SK-N-SH (cell line): ENCODE measurements at regions not wholly inside any gene's neighbourhood (a gene's known extent, or its start where the extent isn't known, plus 50 kb on each side); places are given as distances from the start of the nearest gene placed in this dataset.

Source experiments
- CTCF ChIA-PET: fragments of 300-600, 350-600 bp; formaldehyde crosslinking; extraction: SDS; loops from one replicate; lab custom pipeline; 2021; lab: Yijun Ruan, JAX
- POLR2A ChIA-PET: fragments of 350-600 bp; sonication (Branson Sonifier 250); formaldehyde crosslinking; extraction: SDS; loops from one replicate; lab custom pipeline; 2020; ENCODE audit warnings: antibody characterized with exemption, inconsistent platforms; lab: Yijun Ruan, JAX
- DNase-seq: peaks from one replicate; pipeline ENCODE4 v3.0.0; 2012
- H2AFZ ChIP-seq: fragments of 200-600 bp; sonication (generic); 2 replicates; pipeline ENCODE4 v1.8.1; 2016; ENCODE audit warnings: antibody characterized with exemption, mild to moderate bottlenecking, low read depth
- H3F3A ChIP-seq: fragments of 200-600 bp; sonication (generic); replicated peaks from 2 replicates; pipeline ENCODE3; 2016; ENCODE audit warnings: antibody characterized with exemption, mild to moderate bottlenecking; ENCODE audit not compliant: insufficient read depth
- H3K27ac ChIP-seq, 2 experiments: fragments of 200-500 bp in 1 of 2; fragments of 200-600 bp in 1 of 2; sonication (Bioruptor generic) in 1 of 2; sonication (generic), shearing (Covaris generic) in 1 of 2; 2 replicates each; pipeline versions ENCODE4 v1.5.1 to v1.6.1; 2014 to 2016; ENCODE audit warnings: low read depth in 2 of 2, inconsistent platforms in 1 of 2, low read length in 1 of 2, mild to moderate bottlenecking in 1 of 2, mixed read lengths in 1 of 2
- H3K27me3 ChIP-seq: fragments of 200-600 bp; sonication (generic), shearing (Covaris generic); 2 replicates; pipeline ENCODE4 v1.6.1; 2016; ENCODE audit warnings: mixed run types; ENCODE audit not compliant: insufficient read depth
- H3K36me3 ChIP-seq, 2 experiments: fragments of 200-500 bp in 1 of 2; fragments of 200-600 bp in 1 of 2; sonication (Bioruptor generic) in 1 of 2; sonication (generic) in 1 of 2; replicated peaks in 1 of 2; 2 replicates each; pipeline versions ENCODE3 to v1.5.1; 2014 to 2016; ENCODE audit warnings: low read length in 1 of 2, mild to moderate bottlenecking in 1 of 2; ENCODE audit not compliant: insufficient read depth in 2 of 2, control insufficient read depth in 1 of 2
- H3K4me1 ChIP-seq, 2 experiments: fragments of 200-500 bp in 1 of 2; fragments of 200-600 bp in 1 of 2; sonication (Bioruptor generic) in 1 of 2; sonication (generic), shearing (Covaris generic) in 1 of 2; 2 replicates each; pipeline versions ENCODE4 v1.5.1 to v1.6.1; 2014 to 2016; ENCODE audit warnings: low read depth in 1 of 2, low read length in 1 of 2, mixed run types in 1 of 2; ENCODE audit not compliant: insufficient read depth in 2 of 2, control insufficient read depth in 1 of 2
- H3K4me2 ChIP-seq: fragments of 200-600 bp; sonication (generic), shearing (Covaris generic); 2 replicates; pipeline ENCODE4 v1.6.1; 2017; ENCODE audit warnings: mixed run types
- H3K4me3 ChIP-seq, 2 experiments: fragments of 200-500 bp in 1 of 2; fragments of 200-600 bp in 1 of 2; sonication (Bioruptor generic) in 1 of 2; sonication (generic), shearing (Covaris generic) in 1 of 2; 2 replicates each; pipeline versions ENCODE4 v1.5.1 to v1.8.1; 2014 to 2016; ENCODE audit warnings: low read depth in 2 of 2, inconsistent platforms in 1 of 2, low read length in 1 of 2, mild to moderate bottlenecking in 1 of 2, mixed read lengths in 1 of 2, moderate library complexity in 1 of 2
- H3K79me2 ChIP-seq: fragments of 200-600 bp; sonication (generic); 2 replicates; pipeline ENCODE4 v1.8.1; 2017; ENCODE audit warnings: mild to moderate bottlenecking; ENCODE audit not compliant: insufficient read depth
- H3K9ac ChIP-seq: fragments of 200-600 bp; sonication (generic); 2 replicates; pipeline ENCODE4 v1.6.1; 2017; ENCODE audit warnings: mixed run types
- H3K9me2 ChIP-seq: fragments of 200-600 bp; sonication (generic); 2 replicates; pipeline ENCODE4 v1.6.1; 2017; ENCODE audit warnings: mixed run types
- H3K9me3 ChIP-seq: fragments of 200-600 bp; sonication (generic); 2 replicates; pipeline ENCODE4 v1.6.1; 2017; ENCODE audit warnings: mixed run types, mild to moderate bottlenecking, moderate library complexity
- H4K20me1 ChIP-seq: fragments of 200-600 bp; sonication (generic); 2 replicates; pipeline ENCODE4 v1.6.1; 2017; ENCODE audit warnings: mild to moderate bottlenecking, mixed run types; ENCODE audit not compliant: insufficient read depth
- EP300 ChIP-seq, 2 experiments: IDR thresholded peaks; 2 replicates each; pipeline versions ENCODE4 v1.4.0 to v1.6.1; 2012; ENCODE audit warnings: borderline replicate concordance in 1 of 2, low read depth in 1 of 2, low read length in 1 of 2
- FOXM1 ChIP-seq: IDR thresholded peaks from 2 replicates; pipeline ENCODE4 v1.4.0; 2012; ENCODE audit warnings: low read depth, mild to moderate bottlenecking
- MAX ChIP-seq: IDR thresholded peaks from 2 replicates; pipeline ENCODE4 v1.4.0; 2012; ENCODE audit warnings: low read depth
- MXI1 ChIP-seq: IDR thresholded peaks from 2 replicates; pipeline ENCODE4 v1.6.1; 2012; ENCODE audit warnings: mild to moderate bottlenecking, low read depth, low read length, improper control_type of control experiment
- NRF1 ChIP-seq: IDR thresholded peaks from 2 replicates; pipeline ENCODE4 v1.6.1; 2012; ENCODE audit warnings: low read depth, mild to moderate bottlenecking, low read length
- RFX5 ChIP-seq: IDR thresholded peaks from 2 replicates; pipeline ENCODE4 v1.6.1; 2012; ENCODE audit warnings: mild to moderate bottlenecking, improper control_type of control experiment, low read length
- RXRA ChIP-seq: IDR thresholded peaks from 2 replicates; pipeline ENCODE4 v1.4.0; 2012; ENCODE audit warnings: low read depth, mild to moderate bottlenecking, borderline replicate concordance
- SMC3 ChIP-seq: IDR thresholded peaks from 2 replicates; pipeline ENCODE4 v1.6.1; 2012; ENCODE audit warnings: low read depth, low read length, improper control_type of control experiment
- TAF1 ChIP-seq: IDR thresholded peaks from 2 replicates; pipeline ENCODE4 v1.6.1; 2012; ENCODE audit warnings: low read depth, mild to moderate bottlenecking, low read length, moderate library complexity, borderline replicate concordance
- TEAD4 ChIP-seq: IDR thresholded peaks from 2 replicates; pipeline ENCODE4 v1.4.0; 2012; ENCODE audit warnings: mild to moderate bottlenecking, borderline replicate concordance; ENCODE audit not compliant: insufficient read depth
- WGBS: methylation state at CpG from one replicate; pipeline ENCODE4 v1.1.6; 2017; ENCODE audit warnings: low lambda C conversion rate; 5-methylcytosine and 5-hydroxymethylcytosine counted together
- TF ChIP-seq, protein P1 (sequence below): IDR thresholded peaks from 2 replicates; pipeline ENCODE4 v1.6.1; 2012; ENCODE audit warnings: mild to moderate bottlenecking, low read depth, low read length, moderate library complexity
- TF ChIP-seq, protein P2 (sequence below): fragments of 150-350 bp; IDR thresholded peaks from 2 replicates; pipeline ENCODE4 v1.6.1; 2017; ENCODE audit warnings: antibody characterized with exemption, low read length, low read depth, borderline replicate concordance

- TF ChIP-seq, protein P1, sequence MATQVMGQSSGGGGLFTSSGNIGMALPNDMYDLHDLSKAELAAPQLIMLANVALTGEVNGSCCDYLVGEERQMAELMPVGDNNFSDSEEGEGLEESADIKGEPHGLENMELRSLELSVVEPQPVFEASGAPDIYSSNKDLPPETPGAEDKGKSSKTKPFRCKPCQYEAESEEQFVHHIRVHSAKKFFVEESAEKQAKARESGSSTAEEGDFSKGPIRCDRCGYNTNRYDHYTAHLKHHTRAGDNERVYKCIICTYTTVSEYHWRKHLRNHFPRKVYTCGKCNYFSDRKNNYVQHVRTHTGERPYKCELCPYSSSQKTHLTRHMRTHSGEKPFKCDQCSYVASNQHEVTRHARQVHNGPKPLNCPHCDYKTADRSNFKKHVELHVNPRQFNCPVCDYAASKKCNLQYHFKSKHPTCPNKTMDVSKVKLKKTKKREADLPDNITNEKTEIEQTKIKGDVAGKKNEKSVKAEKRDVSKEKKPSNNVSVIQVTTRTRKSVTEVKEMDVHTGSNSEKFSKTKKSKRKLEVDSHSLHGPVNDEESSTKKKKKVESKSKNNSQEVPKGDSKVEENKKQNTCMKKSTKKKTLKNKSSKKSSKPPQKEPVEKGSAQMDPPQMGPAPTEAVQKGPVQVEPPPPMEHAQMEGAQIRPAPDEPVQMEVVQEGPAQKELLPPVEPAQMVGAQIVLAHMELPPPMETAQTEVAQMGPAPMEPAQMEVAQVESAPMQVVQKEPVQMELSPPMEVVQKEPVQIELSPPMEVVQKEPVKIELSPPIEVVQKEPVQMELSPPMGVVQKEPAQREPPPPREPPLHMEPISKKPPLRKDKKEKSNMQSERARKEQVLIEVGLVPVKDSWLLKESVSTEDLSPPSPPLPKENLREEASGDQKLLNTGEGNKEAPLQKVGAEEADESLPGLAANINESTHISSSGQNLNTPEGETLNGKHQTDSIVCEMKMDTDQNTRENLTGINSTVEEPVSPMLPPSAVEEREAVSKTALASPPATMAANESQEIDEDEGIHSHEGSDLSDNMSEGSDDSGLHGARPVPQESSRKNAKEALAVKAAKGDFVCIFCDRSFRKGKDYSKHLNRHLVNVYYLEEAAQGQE = no peak
- TF ChIP-seq MXI1 (no peak), SMC3 (no peak), TEAD4 (no peak)
Measured at GRCh38 chr12:124433879-124434278, 133.5 kb downstream of the NCOR2 start (continued).

GRCh38 chr12:124433147-124433874 is 134.1 kb downstream of the NCOR2 start:
- Histone ChIP-seq H3K9me2 (no peaks in the 10 kb centered on the region), H3K4me2 (no peak overlapping the region), H3K27ac (peak overlapping the region in 1 of 2 experiments; percentile 54; a peak in 1 of 4 replicates), H3K9me3 (no peaks in the 10 kb centered on the region), H3K4me3 (no peak overlapping the region), H3K9ac (no peak overlapping the region), H3K79me2 (no peaks in the 10 kb centered on the region), H2AFZ (no peak overlapping the region), H3K27me3 (no peaks in the 10 kb centered on the region), H3F3A (peaks cover 2% of the 10 kb centered on the region), H4K20me1 (no peaks in the 10 kb centered on the region), H3K36me3 (peaks cover 8 to 20% of the 10 kb centered on the region in 2 experiments), H3K4me1 (peaks cover 7 to 64% of the 10 kb centered on the region in 2 experiments; a peak in 2 of 4 replicates)
- DNase-seq = no peak
- ChIA-PET POLR2A (no interaction called here), CTCF (no interaction called here)
- 98% methylated on average over 7 of the region's 22 CpGs for WGBS
- TF ChIP-seq RFX5 = no peak
- no peak for TF ChIP-seq MAX
- TF ChIP-seq, protein P2, sequence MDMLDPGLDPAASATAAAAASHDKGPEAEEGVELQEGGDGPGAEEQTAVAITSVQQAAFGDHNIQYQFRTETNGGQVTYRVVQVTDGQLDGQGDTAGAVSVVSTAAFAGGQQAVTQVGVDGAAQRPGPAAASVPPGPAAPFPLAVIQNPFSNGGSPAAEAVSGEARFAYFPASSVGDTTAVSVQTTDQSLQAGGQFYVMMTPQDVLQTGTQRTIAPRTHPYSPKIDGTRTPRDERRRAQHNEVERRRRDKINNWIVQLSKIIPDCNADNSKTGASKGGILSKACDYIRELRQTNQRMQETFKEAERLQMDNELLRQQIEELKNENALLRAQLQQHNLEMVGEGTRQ = no peak
- TF ChIP-seq RXRA = no peak
- TF ChIP-seq FOXM1 = no peak
- TF ChIP-seq EP300 (IDR thresholded peaks at IDR 0.05; ENCODE audit: borderline replicate concordance in 1 of 2, low read depth in 1 of 2, low read length in 1 of 2) = no peak
- TF ChIP-seq NRF1 = no peak
- TF ChIP-seq TAF1 = no peak
